Hepatocyte (in vitro differentiated cells): ENCODE measurements at regions not wholly inside any gene's neighbourhood (a gene's known extent, or its start where the extent isn't known, plus 50 kb on each side); places are given as distances from the start of the nearest gene placed in this dataset.
"Not testable (repeated sequence)": the region's sequence is repeated elsewhere in the genome, so short reads cannot be mapped to it uniquely, and the experiment has no call there.

Experiments used
- DNase-seq: peaks from one replicate; pipeline ENCODE4 v3.0.0-alpha.2; 2016; ENCODE audit warnings: low spot score
- H2AFZ ChIP-seq: fragments of 200-600 bp; sonication (generic); 2 replicates; pipeline ENCODE4 v1.6.0; 2016; ENCODE audit warnings: antibody characterized with exemption, mild to moderate bottlenecking
- H3K27ac ChIP-seq: fragments of 200-600 bp; sonication (generic); 2 replicates; pipeline ENCODE4 v1.5.1; 2016; ENCODE audit warnings: mild to moderate bottlenecking
- H3K27me3 ChIP-seq: fragments of 200-600 bp; sonication (generic); 2 replicates; pipeline ENCODE4 v1.6.1; 2016
- H3K36me3 ChIP-seq: fragments of 200-600 bp; sonication (generic); replicated peaks from 2 replicates; pipeline ENCODE4 v1.5.1; 2016; ENCODE audit warnings: low read depth; ENCODE audit not compliant: insufficient read depth
- H3K4me1 ChIP-seq: fragments of 200-600 bp; sonication (generic); 2 replicates; pipeline ENCODE4 v1.5.1; 2016; ENCODE audit warnings: mild to moderate bottlenecking, moderate library complexity; ENCODE audit not compliant: insufficient read depth
- H3K4me2 ChIP-seq: fragments of 200-600 bp; sonication (generic); 2 replicates; pipeline ENCODE4 v1.6.0; 2016
- H3K4me3 ChIP-seq: fragments of 200-600 bp; sonication (generic); 2 replicates; pipeline ENCODE4 v1.5.1; 2016; ENCODE audit warnings: mild to moderate bottlenecking
- H3K79me2 ChIP-seq: fragments of 200-600 bp; sonication (generic); 2 replicates; pipeline ENCODE4 v1.6.0; 2017; ENCODE audit warnings: mild to moderate bottlenecking
- H3K9me2 ChIP-seq: fragments of 200-600 bp; sonication (generic); replicated peaks from 2 replicates; pipeline ENCODE4 v1.6.0; 2017; ENCODE audit warnings: mild to moderate bottlenecking; ENCODE audit not compliant: insufficient read depth
- H3K9me3 ChIP-seq: fragments of 200-600 bp; sonication (generic); 2 replicates; pipeline ENCODE4 v1.5.1; 2016; ENCODE audit warnings: low read depth, mild to moderate bottlenecking
- H4K20me1 ChIP-seq: fragments of 200-600 bp; sonication (generic); 2 replicates; pipeline ENCODE4 v1.6.0; 2016; ENCODE audit warnings: mild to moderate bottlenecking; ENCODE audit not compliant: insufficient read depth, poor library complexity, severe bottlenecking
- EZH2 ChIP-seq: fragments of 200-600 bp; sonication (generic); IDR thresholded peaks from 2 replicates; pipeline ENCODE4 v1.6.1; 2016; ENCODE audit warnings: antibody characterized with exemption, mild to moderate bottlenecking, borderline replicate concordance
- EZH2phosphoT487 ChIP-seq: fragments of 200-600 bp; sonication (generic); IDR thresholded peaks from one replicate; pipeline ENCODE4 v1.6.1; 2018; ENCODE audit warnings: antibody characterized with exemption, mild to moderate bottlenecking, low read depth, moderate library complexity; ENCODE audit not compliant: unreplicated experiment, severe bottlenecking
- WGBS: methylation state at CpG from one replicate; pipeline ENCODE4 v1.1.6; 2016; ENCODE audit warnings: low lambda C conversion rate; ENCODE audit errors: missing lambda C conversion rate; 5-methylcytosine and 5-hydroxymethylcytosine counted together
- TF ChIP-seq, protein P1 (sequence below): fragments of 200-600 bp; sonication (generic); IDR thresholded peaks from 2 replicates; pipeline ENCODE4 v1.5.1; 2016; ENCODE audit warnings: antibody characterized with exemption, mild to moderate bottlenecking; ENCODE audit not compliant: poor library complexity

DNA sequence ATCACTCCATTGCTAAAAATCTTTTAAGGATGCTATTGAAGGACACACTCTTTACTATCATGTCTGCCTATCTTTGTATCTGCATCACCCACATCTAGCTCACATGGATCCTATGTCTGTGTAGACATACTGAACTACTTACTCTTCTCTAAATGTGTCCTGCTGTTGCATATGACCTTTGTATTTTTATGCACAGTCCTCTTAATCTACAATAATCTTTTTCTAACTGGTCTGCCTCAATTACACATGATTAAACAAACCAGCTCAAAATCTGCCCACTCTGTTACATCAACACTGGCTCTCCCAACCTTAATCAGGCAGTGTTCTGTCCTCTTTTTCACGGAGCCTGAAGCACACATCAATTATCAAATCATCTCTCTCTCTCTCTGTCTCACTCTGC, 316.3 kb upstream of the MGAT4C start:
- H3K4me1 ChIP-seq: no peaks in the 10 kb centered on the region
- H3K4me2 ChIP-seq: no peak overlapping the region
- H4K20me1 ChIP-seq: no peaks in the 10 kb centered on the region
- TF ChIP-seq EZH2 (no peak), EZH2phosphoT487 (no peak)
- TF ChIP-seq, protein P1, sequence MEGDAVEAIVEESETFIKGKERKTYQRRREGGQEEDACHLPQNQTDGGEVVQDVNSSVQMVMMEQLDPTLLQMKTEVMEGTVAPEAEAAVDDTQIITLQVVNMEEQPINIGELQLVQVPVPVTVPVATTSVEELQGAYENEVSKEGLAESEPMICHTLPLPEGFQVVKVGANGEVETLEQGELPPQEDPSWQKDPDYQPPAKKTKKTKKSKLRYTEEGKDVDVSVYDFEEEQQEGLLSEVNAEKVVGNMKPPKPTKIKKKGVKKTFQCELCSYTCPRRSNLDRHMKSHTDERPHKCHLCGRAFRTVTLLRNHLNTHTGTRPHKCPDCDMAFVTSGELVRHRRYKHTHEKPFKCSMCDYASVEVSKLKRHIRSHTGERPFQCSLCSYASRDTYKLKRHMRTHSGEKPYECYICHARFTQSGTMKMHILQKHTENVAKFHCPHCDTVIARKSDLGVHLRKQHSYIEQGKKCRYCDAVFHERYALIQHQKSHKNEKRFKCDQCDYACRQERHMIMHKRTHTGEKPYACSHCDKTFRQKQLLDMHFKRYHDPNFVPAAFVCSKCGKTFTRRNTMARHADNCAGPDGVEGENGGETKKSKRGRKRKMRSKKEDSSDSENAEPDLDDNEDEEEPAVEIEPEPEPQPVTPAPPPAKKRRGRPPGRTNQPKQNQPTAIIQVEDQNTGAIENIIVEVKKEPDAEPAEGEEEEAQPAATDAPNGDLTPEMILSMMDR: no peak
- 14% methylated on average over 1 of the region's 1 CpG for WGBS
- no peak overlapping the region for H3K4me3 ChIP-seq
- no peaks in the 10 kb centered on the region for H3K9me2 ChIP-seq
- H3K27me3 ChIP-seq: no peaks in the 10 kb centered on the region
- H3K36me3 ChIP-seq: no peaks in the 10 kb centered on the region
- H2AFZ ChIP-seq: no peak overlapping the region
- no peak for DNase-seq
- no peaks in the 10 kb centered on the region for H3K9me3 ChIP-seq
- no peak overlapping the region for H3K27ac ChIP-seq
- H3K79me2 ChIP-seq: no peaks in the 10 kb centered on the region

DNA sequence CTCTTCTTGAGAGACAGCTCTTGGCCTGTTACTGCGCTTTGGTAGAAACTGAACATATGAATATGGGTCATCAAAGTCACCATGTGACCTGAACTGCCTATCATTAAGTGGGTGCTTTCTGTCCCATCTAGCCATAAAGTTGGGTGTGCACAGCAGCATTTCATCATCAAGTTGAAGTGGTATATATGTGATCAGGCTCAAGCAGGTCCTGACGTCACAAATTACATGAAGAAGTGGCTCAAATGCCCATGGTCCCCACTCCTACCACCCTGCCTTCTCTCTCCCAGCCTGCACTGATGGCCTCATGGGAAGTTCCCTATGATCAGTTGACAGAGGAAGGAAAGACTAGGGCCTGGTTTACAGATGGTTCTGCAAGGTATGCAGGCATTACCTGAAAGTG, 308.8 kb upstream of the MGAT4C start:
- H2AFZ ChIP-seq: no peak overlapping the region
- H3K4me3 ChIP-seq: no peak overlapping the region
- no peaks in the 10 kb centered on the region for H3K27me3 ChIP-seq
- no peaks in the 10 kb centered on the region for H3K9me3 ChIP-seq
- no peak for DNase-seq
- WGBS: 66% methylated on average over 2 of the region's 2 CpGs
- H3K27ac ChIP-seq: no peak overlapping the region
- no peak for TF ChIP-seq EZH2
- no peak for TF ChIP-seq EZH2phosphoT487
- TF ChIP-seq, protein P1: no peak
- H3K4me2 ChIP-seq: no peak overlapping the region
- no peaks in the 10 kb centered on the region for H3K4me1 ChIP-seq
- no peaks in the 10 kb centered on the region for H3K36me3 ChIP-seq
- H3K79me2 ChIP-seq: no peaks in the 10 kb centered on the region
- H3K9me2 ChIP-seq: no peaks in the 10 kb centered on the region
- no peaks in the 10 kb centered on the region for H4K20me1 ChIP-seq

DNA sequence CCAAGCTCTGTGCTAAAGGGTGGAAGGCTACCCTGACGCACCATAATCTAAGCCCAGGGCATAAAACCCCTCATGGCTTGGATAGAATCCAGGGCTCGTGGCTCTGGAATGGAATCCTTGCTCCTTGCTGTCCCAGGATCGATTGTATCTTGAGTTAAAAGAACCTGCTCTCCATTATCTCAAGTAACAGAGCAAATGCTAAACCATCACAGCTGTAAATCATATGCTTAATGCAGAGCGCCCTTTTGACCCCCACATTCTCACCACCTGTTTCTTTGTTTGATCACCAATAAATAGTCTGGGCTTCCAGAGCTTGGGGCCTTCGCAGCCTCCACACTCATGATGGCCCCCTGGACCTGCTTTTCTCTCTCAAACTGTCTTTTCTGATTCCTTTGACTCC, 299.3 kb upstream of the MGAT4C start:
- not testable (repeated sequence) for H3K9me2 ChIP-seq, H3K9me3 ChIP-seq, H3K4me1 ChIP-seq, H3K4me3 ChIP-seq, H3K27ac ChIP-seq, H2AFZ ChIP-seq, H3K36me3 ChIP-seq, H4K20me1 ChIP-seq, H3K4me2 ChIP-seq, H3K79me2 ChIP-seq, H3K27me3 ChIP-seq, DNase-seq
- WGBS: 33% methylated on average over 5 of the region's 5 CpGs

DNA sequence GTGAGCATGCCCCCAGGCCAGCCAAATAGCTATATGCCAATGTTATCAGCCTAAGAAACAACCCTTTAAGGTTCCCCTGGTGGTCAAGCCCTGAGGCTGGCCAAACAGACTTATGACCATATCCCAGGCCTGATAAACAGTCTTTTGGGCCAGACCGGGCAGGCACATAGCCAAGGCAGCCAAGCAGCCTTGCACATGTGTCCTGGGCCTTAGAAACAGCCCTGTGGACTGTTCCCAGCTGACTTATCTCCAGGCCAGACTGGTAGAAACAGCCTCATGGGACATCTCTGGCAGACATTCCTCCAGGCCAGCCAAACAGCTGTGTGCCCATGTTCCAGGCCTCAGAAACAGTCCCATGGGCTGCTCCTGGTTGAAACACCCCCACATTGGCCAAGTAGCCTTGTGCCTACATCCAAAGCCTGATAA, 295.0 kb upstream of the MGAT4C start:
- WGBS: 88% methylated on average over 1 of the region's 1 CpG
- no peaks in the 10 kb centered on the region for H3K79me2 ChIP-seq
- H4K20me1 ChIP-seq: no peaks in the 10 kb centered on the region
- H3K27ac ChIP-seq: no peak overlapping the region
- no peak for DNase-seq
- no peak for TF ChIP-seq EZH2
- no peak for TF ChIP-seq EZH2phosphoT487
- no peak overlapping the region for H3K4me2 ChIP-seq
- no peaks in the 10 kb centered on the region for H3K36me3 ChIP-seq
- no peak overlapping the region for H2AFZ ChIP-seq
- H3K4me1 ChIP-seq: no peaks in the 10 kb centered on the region
- H3K9me3 ChIP-seq: no peaks in the 10 kb centered on the region
- H3K27me3 ChIP-seq: no peaks in the 10 kb centered on the region
- H3K9me2 ChIP-seq: no peaks in the 10 kb centered on the region
- no peak overlapping the region for H3K4me3 ChIP-seq
